ENCODE measurements at regions not wholly inside any gene's neighbourhood (a gene's known extent, or its start where the extent isn't known, plus 50 kb on each side); places are given as distances from the start of the nearest gene placed in this dataset.

DNA sequence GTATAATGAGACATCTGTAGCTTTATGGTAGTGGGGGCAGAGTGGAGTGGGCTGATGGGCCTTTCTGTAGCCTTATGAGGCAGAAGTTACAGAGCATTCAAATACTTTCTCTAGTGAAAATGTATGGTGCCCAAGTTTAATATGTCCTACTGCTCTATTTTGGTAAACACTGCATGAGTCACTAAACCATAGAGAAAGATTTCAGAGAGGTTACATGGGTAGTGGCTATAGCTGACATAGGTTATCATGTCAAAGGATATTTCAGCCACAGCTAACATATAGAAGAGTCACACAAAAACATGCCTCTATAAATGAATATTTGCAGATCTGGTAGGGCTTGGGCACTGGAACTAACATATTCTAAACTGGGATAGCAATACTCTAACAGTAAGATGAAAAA lies 212.4 kb upstream of the USP25 start:
- ATAC-seq (ENCODE audit: low read depth), result no peak
- ChIA-PET POLR2A (no interaction called here), CTCF (interaction anchor here (1.0 kb wide), 1 partner anchor 9 kb away, joined by 3 read pairs; no protein-coding TSS in a partner anchor)
- Mint-ChIP-seq H3K36me3 (ENCODE audit: low read depth) (no peaks in the 10 kb centered on the region), H3K4me3 (no peak overlapping the region), H3K4me1 (peaks cover 27% of the 10 kb centered on the region), H3K27ac (no peak overlapping the region), H3K27me3 (no peaks in the 10 kb centered on the region), H3K9me3 (peaks cover 4% of the 10 kb centered on the region)
- no peak for DNase-seq
- TF ChIP-seq CTCF (IDR thresholded peaks at IDR 0.05), result no peak
- intact Hi-C loops (cut with micrococcal nuclease), result no loop called here

DNA sequence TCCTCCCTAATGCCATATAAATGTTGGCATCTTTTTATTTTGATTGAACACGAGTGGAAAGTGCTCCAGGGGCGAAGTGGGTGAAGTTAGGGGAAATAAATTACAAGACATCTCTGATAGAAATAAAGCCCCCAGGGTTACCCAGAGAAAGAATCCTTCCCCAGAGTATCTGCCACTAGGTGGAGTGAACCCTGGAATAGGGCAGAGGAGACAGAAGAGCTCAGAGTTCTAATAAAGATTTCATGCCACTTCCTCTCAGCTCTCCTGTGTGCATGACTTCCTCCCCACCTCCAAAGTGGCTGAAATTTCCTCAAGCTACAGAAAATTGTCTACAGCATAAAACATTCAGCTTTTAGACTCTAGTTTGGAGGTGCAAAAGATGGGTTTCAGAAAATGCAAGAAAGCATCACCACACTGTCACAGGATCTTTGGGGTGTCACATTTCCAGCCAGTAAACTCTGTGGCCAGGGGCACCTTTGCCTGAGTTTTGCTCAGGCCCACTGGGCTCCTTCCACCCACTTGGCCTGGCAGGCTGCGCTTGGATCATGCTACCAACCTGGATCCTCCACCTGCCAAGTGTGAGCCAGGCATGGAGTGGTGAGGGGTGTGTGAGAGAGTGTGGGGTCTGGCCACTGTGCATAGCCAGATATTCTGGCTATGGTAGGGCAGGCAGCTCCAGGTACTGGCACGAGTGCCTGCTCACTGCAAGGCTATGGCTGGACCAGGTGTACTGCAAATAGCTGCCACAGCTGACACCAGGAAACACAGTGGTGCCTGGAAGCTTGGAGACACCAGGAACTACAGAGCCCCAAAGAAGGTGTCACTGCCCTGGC lies 208.8 kb upstream of the USP25 start:
- intact Hi-C loops (cut with micrococcal nuclease), result no loop called here
- ATAC-seq (ENCODE audit: low read depth), result no peak
- Mint-ChIP-seq H3K4me1 (peaks cover 9% of the 10 kb centered on the region), H3K27me3 (peaks cover 4% of the 10 kb centered on the region), H3K4me3 (no peak overlapping the region), H3K36me3 (ENCODE audit: low read depth) (no peaks in the 10 kb centered on the region), H3K9me3 (peaks cover 4% of the 10 kb centered on the region), H3K27ac (no peak overlapping the region)
- ChIA-PET POLR2A (no interaction called here), CTCF (interaction anchor here (2.4 kb wide), 1 partner anchor 32 kb away, joined by 7 read pairs; no protein-coding TSS in a partner anchor)
- no peak for TF ChIP-seq CTCF (IDR thresholded peaks at IDR 0.05)
- no peak for DNase-seq

DNA sequence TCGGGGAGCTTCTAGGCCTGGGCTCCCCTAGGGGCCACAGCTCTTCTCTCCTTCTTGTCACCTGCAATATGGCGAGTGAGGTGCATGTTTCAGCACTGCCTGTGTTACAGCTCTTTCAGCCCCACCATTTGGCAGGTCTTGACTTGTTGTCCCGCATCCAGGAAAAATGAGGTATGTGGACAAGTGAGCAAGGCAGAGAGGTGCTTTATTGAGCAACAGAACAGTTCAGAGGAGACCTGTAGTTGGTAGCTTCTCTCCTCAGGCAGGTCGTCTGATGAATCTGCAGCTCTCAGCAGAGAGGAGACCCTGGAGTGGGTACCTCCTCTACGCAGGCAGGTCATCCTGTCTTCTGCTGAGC lies 208.2 kb upstream of the USP25 start:
- Mint-ChIP-seq H3K4me3 (no peak overlapping the region), H3K4me1 (peaks cover 9% of the 10 kb centered on the region), H3K27me3 (peaks cover 4% of the 10 kb centered on the region), H3K9me3 (peaks cover 4% of the 10 kb centered on the region), H3K27ac (no peak overlapping the region), H3K36me3 (ENCODE audit: low read depth) (no peaks in the 10 kb centered on the region)
- CTCF ChIA-PET, result no interaction called here
- POLR2A ChIA-PET, result no interaction called here
- TF ChIP-seq CTCF (IDR thresholded peaks at IDR 0.05), result no peak
- intact Hi-C loops (cut with micrococcal nuclease), result no loop called here
- no peak for DNase-seq
- ATAC-seq (ENCODE audit: low read depth), result no peak

DNA sequence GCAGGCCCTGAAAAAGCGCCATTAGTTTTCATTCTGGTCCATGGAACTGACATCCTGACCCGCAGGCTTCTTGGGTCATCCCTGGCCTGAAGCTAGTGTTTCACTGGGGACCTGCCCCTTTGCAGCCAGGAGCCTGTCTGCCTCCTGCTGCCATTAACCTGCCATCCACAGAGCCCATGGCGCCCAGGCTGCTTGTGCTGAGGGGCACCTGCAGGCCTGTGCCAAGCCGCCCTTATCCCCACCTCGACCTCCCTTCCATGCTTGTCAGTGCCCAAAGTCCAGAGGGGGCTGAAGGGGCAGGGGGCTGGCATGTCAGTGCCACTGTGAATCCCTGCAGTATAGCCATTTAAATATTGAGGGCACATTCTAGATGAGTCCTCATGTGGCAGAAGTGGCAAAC lies 207.6 kb upstream of the USP25 start:
- intact Hi-C loops (cut with micrococcal nuclease), result no loop called here
- ChIA-PET POLR2A (no interaction called here), CTCF (no interaction called here)

GRCh38 chr21:15524855-15525254 lies 204.9 kb upstream of the USP25 start:
- Mint-ChIP-seq H3K4me3 (no peak overlapping the region), H3K27me3 (peaks cover 6% of the 10 kb centered on the region), H3K27ac (no peak overlapping the region), H3K9me3 (peaks cover 1% of the 10 kb centered on the region), H3K4me1 (peaks cover 9% of the 10 kb centered on the region), H3K36me3 (ENCODE audit: low read depth) (no peaks in the 10 kb centered on the region)
- TF ChIP-seq CTCF (IDR thresholded peaks at IDR 0.05), result no peak
- intact Hi-C loops (cut with micrococcal nuclease), result no loop called here
- ATAC-seq (ENCODE audit: low read depth) (no peak), DNase-seq (no peak)
- ChIA-PET POLR2A (no interaction called here), CTCF (no interaction called here)

More for the DNA sequence above, 207.6 kb upstream of the USP25 start:
- Mint-ChIP-seq H3K9me3 (peaks cover 4% of the 10 kb centered on the region), H3K36me3 (ENCODE audit: low read depth) (no peaks in the 10 kb centered on the region), H3K27me3 (peaks cover 4% of the 10 kb centered on the region), H3K4me1 (peaks cover 9% of the 10 kb centered on the region), H3K4me3 (no peak overlapping the region), H3K27ac (no peak overlapping the region)
- DNase-seq, result no peak
- TF ChIP-seq CTCF (IDR thresholded peaks at IDR 0.05), result no peak
- ATAC-seq (ENCODE audit: low read depth), result no peak

Data from activated B cell treated with CpG ODN at 0.5 μM for 24 hours (primary cell).